ENCODE measurements at regions not wholly inside any gene's neighbourhood (a gene's known extent, or its start where the extent isn't known, plus 50 kb on each side); places are given as distances from the start of the nearest gene placed in this dataset.

DNA sequence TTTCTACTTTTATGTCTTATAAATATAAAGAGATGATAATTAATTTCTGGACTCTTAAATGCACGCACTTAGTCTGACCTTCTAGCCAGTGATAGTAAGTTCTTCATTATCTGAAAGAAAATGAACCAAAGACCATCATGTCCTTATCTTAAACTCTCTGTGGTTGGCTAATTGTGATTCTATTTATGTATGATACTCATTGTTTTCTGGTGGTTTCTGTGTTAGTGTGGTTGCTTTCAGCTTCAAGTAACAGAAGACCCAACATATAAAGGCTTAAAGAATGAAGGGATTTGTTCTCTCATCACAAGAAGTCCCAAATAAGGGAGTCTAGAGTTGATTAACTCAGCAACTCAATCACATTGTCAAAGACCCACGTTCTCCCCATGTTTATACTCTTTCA lies 225.2 kb upstream of the TANK start:
- Histone ChIP-seq H3K36me3 (ENCODE audit: control insufficient read depth, insufficient read depth, low read length) (no peaks in the 10 kb centered on the region), H3K27ac (ENCODE audit: low read length) (no peak overlapping the region), H3K9me3 (ENCODE audit: control insufficient read depth, insufficient read depth, low read depth, low read length) (no peaks in the 10 kb centered on the region), H3K27me3 (ENCODE audit: control insufficient read depth, insufficient read depth, low read length) (peaks cover 2% of the 10 kb centered on the region; the same call in 1 of the 2 replicates), H3K4me1 (ENCODE audit: control insufficient read depth, insufficient read depth, low read length) (no peaks in the 10 kb centered on the region), H3K4me3 (ENCODE audit: low read depth in 2 of 2, low read length in 2 of 2) (no peak overlapping the region)
- CTCF ChIA-PET = no interaction called here
- BruUV-seq (replicated peaks) = no TSS peak
- TF ChIP-seq POLR2AphosphoS5 (IDR thresholded peaks at IDR 0.05; ENCODE audit: low read depth, low read length) (no peak), TCF7L2 (IDR thresholded peaks at IDR 0.05; ENCODE audit: low read depth, low read length) (no peak)
- TF ChIP-seq, protein P1, sequence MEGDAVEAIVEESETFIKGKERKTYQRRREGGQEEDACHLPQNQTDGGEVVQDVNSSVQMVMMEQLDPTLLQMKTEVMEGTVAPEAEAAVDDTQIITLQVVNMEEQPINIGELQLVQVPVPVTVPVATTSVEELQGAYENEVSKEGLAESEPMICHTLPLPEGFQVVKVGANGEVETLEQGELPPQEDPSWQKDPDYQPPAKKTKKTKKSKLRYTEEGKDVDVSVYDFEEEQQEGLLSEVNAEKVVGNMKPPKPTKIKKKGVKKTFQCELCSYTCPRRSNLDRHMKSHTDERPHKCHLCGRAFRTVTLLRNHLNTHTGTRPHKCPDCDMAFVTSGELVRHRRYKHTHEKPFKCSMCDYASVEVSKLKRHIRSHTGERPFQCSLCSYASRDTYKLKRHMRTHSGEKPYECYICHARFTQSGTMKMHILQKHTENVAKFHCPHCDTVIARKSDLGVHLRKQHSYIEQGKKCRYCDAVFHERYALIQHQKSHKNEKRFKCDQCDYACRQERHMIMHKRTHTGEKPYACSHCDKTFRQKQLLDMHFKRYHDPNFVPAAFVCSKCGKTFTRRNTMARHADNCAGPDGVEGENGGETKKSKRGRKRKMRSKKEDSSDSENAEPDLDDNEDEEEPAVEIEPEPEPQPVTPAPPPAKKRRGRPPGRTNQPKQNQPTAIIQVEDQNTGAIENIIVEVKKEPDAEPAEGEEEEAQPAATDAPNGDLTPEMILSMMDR (IDR thresholded peaks at IDR 0.05) = no peak
- in situ Hi-C loops (cut with HindIII; ENCODE audit: low pct_unique_long_range_greater_than_20kb, low sequenced_read_pairs) (no loop called here), intact Hi-C loops (cut with micrococcal nuclease; ENCODE audit: unreplicated experiment) (no loop called here)
- POLR2A ChIA-PET = no interaction called here
- ATAC-seq (no peak), DNase-seq (ENCODE audit: low read depth, low spot score) (no peak)

DNA sequence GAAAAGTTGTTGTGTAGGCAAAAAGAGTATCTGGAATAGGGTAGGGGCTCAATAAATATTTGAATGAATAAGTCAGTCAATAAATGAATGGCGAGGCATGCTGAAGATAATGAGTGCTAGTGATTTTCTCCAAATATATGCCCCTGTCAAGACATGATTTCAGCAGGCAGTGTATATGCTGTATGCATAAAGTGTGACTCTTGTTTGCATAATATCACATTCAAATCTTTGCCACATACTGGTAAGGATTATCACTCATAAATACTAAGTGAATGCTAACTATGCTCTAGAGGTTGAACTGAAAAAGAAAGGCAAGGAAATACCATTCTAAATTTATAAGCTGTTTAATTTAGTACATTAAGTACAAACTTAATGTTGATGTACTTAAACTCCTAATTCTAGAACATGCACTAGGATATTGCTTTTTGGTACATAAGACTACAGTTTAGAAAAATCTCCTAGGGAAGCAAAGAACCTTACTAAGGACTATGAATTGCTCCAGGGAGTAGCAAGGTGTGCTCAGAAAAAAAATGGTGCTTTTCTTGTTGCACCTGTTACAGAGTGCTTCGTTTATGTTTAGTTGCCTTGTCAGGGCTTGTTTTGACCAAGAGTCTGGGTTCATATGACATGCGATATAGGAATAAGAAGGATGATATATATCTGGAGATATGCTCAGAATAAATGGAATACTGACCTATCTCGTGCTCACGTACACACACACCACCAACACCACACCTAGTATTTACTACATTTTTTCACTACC lies 224.0 kb upstream of the TANK start:
- Histone ChIP-seq H3K9me3 (ENCODE audit: control insufficient read depth, insufficient read depth, low read depth, low read length) (no peaks in the 10 kb centered on the region), H3K27ac (ENCODE audit: low read length) (no peak overlapping the region), H3K36me3 (ENCODE audit: control insufficient read depth, insufficient read depth, low read length) (no peaks in the 10 kb centered on the region), H3K27me3 (ENCODE audit: control insufficient read depth, insufficient read depth, low read length) (peaks cover 2% of the 10 kb centered on the region; the same call in 1 of the 2 replicates), H3K4me3 (ENCODE audit: low read depth in 2 of 2, low read length in 2 of 2) (no peak overlapping the region), H3K4me1 (ENCODE audit: control insufficient read depth, insufficient read depth, low read length) (no peaks in the 10 kb centered on the region)
- TF ChIP-seq, protein P2, sequence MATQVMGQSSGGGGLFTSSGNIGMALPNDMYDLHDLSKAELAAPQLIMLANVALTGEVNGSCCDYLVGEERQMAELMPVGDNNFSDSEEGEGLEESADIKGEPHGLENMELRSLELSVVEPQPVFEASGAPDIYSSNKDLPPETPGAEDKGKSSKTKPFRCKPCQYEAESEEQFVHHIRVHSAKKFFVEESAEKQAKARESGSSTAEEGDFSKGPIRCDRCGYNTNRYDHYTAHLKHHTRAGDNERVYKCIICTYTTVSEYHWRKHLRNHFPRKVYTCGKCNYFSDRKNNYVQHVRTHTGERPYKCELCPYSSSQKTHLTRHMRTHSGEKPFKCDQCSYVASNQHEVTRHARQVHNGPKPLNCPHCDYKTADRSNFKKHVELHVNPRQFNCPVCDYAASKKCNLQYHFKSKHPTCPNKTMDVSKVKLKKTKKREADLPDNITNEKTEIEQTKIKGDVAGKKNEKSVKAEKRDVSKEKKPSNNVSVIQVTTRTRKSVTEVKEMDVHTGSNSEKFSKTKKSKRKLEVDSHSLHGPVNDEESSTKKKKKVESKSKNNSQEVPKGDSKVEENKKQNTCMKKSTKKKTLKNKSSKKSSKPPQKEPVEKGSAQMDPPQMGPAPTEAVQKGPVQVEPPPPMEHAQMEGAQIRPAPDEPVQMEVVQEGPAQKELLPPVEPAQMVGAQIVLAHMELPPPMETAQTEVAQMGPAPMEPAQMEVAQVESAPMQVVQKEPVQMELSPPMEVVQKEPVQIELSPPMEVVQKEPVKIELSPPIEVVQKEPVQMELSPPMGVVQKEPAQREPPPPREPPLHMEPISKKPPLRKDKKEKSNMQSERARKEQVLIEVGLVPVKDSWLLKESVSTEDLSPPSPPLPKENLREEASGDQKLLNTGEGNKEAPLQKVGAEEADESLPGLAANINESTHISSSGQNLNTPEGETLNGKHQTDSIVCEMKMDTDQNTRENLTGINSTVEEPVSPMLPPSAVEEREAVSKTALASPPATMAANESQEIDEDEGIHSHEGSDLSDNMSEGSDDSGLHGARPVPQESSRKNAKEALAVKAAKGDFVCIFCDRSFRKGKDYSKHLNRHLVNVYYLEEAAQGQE (IDR thresholded peaks at IDR 0.05; ENCODE audit: insufficient read depth in 1 of 2, low read depth in 2 of 2, low read length in 1 of 2) = no peak
- TF ChIP-seq SIN3A (IDR thresholded peaks at IDR 0.05; ENCODE audit: borderline replicate concordance, insufficient read depth, low read depth, low read length) (no peak), POLR2AphosphoS5 (IDR thresholded peaks at IDR 0.05; ENCODE audit: low read depth, low read length) (no peak), TCF7L2 (IDR thresholded peaks at IDR 0.05; ENCODE audit: low read depth, low read length) (no peak)
- TF ChIP-seq, protein P1 (IDR thresholded peaks at IDR 0.05) = no peak
- BruUV-seq (replicated peaks) = no TSS peak
- intact Hi-C loops (cut with micrococcal nuclease; ENCODE audit: unreplicated experiment) = no loop called here
- in situ Hi-C loops (cut with HindIII; ENCODE audit: low pct_unique_long_range_greater_than_20kb, low sequenced_read_pairs) = no loop called here
- no peak for DNase-seq (ENCODE audit: low read depth, low spot score)
- ChIA-PET CTCF (no interaction called here), POLR2A (no interaction called here)
- ATAC-seq = no peak

Measured in Panc1 (cell line).